SK-MEL-5 (cell line): ENCODE measurements at regions not wholly inside any gene's neighbourhood (a gene's known extent, or its start where the extent isn't known, plus 50 kb on each side); places are given as distances from the start of the nearest gene placed in this dataset.
"Not testable (repeated sequence)": the region's sequence is repeated elsewhere in the genome, so short reads cannot be mapped to it uniquely, and the experiment has no call there.

Experiments
- DNase-seq: peaks from one replicate; pipeline ENCODE4 v3.0.0-alpha.2; 2016; ENCODE audit warnings: low read depth, low spot score
- in situ Hi-C: cut with HindIII; loops from 2 replicates; pipeline ENCODE4 v1.10.0; 2016; ENCODE audit warnings: low sequenced_read_pairs, high pct_unique_total_duplicates, low pct_unique_long_range_greater_than_20kb

GRCh38 chr20:48366230-48366629 lies 461.6 kb downstream of the PREX1 start:
- in situ Hi-C loops = no loop called here
- no peak for DNase-seq

GRCh38 chr20:48364688-48365421 lies 462.9 kb downstream of the PREX1 start:
- in situ Hi-C loops = no loop called here
- no peak for DNase-seq

DNA sequence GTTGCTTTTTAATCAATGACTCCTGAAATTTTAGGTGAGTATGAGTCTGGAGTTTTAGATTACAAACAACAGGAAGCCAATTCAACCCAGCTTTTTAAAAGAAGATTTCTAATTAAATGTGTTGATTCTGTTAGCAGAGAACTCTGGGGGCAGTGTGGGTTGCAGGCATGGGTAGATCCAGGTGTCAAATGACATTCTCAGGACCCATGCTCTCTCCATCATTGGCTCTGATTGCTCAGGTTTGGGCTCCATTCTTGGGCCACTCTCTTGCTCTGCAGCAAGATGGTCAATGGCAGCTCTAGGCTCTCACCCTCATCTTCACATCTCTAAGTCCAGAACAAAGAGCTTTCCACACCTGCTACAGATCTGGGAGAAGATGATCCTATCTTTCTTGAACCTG lies 463.7 kb downstream of the PREX1 start:
- DNase-seq = no peak
- in situ Hi-C loops = no loop called here

GRCh38 chr20:48360342-48360975 lies 467.3 kb downstream of the PREX1 start:
- in situ Hi-C loops = no loop called here
- no peak for DNase-seq

DNA sequence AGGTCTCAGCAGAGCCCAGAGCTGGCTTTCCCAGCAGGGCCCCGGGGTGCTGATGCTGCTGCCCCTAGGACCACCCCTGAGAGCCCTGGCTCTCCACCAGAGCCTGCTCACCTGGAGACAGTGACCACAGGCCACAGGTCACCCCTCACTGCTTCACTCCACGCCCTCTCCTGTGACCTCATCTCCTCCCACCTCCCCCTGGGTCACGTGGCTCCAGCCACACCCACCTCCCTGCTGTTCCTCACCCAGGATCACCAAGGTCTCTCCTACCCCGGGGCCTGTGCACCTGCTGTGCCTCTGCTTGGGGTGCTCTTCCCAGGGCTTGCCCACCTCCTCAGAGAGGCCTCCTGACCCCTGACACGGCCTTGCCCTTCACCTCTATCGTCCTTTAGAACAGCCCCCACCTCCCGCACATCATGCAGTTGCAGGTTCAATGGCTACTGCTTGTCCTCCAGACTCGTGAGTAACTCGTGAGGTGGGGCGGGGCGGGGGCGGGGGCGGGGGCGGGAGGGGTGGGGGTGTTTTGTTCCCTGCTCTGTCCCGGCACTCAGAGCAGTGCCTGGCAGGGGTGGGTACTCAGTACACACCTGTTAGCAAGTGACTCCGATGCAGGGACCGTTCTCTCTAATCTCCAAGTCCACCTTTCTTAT lies 468.0 kb downstream of the PREX1 start:
- in situ Hi-C loops = no loop called here
- DNase-seq = no peak

DNA sequence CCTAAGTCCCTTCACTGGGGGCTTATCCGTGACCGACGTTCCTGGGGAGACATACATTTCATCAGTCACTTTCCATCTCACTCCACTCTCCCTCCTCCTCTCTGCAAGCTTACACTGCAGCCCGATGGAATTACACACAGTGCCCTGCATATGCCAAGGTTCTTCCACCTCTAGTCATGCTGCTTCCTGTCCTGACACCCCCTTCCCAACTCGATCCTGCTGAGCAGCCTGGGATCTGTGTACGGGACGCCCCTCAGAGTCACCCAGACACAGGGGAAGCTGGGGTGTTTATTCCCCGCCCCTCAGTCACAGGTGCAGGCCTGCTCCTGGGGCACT lies 468.8 kb downstream of the PREX1 start:
- DNase-seq, in situ Hi-C loops: not testable (repeated sequence)

DNA sequence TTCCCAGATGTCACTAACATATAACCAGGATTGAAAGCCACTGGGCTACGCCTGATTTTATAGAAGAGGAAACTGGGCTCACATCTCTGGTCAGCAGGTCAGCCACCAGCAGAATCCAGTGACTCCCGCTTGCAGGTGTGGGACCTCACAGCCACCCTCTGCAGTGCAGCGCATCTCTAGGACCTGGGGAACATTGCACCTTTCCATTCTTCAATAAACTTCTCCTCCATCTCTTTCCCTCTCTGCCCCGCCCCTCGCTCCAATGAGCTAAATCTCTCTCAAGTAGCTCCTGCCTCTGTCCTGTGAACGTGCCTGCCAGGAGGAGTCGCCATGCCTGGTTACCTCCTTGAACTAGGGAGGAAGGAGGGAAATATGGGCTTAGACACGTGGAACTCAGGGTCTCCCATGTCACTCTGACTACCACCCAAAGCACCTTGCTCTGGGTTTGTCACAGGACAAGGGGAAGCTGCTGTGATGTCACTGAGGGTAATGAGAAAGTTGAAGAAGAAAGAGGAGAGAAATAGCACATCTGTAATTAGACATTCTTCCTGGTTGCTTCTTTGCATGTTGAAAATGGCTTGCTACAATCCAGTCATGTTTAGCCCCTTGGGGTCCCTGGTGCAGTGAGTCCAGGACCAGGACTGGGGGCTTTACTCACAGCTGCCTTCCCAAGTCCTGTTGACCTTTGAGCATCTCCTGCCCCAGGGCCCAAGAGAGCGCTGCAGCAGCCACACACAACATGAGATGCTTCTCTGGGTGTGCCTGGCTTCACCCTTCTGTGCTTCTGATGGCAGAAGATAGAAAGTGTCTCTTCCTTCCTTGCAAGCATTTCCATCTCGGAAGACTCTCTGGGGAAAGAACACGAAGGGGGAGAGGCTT lies 469.4 kb downstream of the PREX1 start:
- in situ Hi-C loops = no loop called here
- peak; percentile 23 for DNase-seq

DNA sequence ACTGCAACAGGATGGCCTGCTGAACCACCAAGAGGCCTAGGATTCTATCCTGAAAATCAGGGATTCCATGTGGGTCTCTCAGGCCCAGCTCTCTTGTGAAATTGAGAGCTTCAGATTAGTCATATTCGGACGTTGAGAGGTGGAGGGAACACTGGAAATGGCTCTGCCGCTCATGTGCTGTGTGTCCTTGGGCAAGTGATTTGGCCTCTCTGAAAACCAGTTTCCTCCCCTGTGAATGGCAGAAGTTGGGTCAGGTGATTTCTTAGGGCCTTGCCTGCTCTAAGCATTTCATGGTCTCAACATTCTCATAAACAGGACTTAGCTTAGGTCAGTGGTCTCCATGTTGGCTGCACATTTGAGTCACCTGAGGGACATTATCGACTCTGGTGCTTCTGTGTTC lies 470.1 kb downstream of the PREX1 start:
- in situ Hi-C loops = no loop called here
- no peak for DNase-seq

DNA sequence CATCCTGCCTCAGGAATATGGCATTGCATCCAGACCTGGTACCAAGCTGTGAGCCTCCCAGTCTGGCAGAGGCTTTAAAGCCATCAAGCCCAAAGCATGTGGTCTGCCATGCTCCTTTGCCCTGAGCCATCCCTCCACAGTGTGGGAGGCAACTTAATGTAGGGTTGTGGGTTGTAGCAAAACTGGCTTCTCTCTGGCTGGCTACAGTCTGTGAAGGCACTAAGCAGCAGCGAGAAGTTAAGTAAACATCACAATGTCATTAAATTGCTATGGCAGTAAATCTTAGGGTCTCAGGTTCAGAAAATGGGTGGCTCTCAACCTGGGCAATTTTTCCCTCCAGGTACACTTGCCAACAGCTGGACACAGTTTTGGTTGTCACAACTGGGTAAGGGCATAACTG lies 472.9 kb downstream of the PREX1 start:
- DNase-seq = no peak
- in situ Hi-C loops = no loop called here

GRCh38 chr20:48354320-48354876 lies 473.4 kb downstream of the PREX1 start:
- in situ Hi-C loops = no loop called here
- no peak for DNase-seq

DNA sequence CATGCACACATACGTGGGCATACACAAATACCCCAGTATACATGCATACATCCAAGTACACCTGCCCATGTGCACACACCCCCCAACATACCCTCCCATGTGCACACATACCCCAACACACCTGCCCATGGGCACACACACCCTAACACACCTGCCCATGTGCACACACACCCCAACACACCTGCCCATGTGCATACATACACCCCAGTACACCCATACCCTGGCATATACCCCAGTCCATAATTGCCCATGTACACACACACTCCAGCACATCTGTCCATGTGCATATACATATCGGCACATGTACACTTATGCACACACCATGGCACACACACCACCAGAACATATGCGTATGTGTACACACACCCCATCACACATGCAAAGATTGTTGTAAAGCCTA lies 475.2 kb downstream of the PREX1 start:
- DNase-seq = no peak
- in situ Hi-C loops = no loop called here

- DNase-seq = no peak
- in situ Hi-C loops = no loop called here
Measured at GRCh38 chr20:48352042-48352441, 475.8 kb downstream of the PREX1 start.

GRCh38 chr20:48350313-48350988 lies 477.3 kb downstream of the PREX1 start:
- in situ Hi-C loops = no loop called here
- peak; percentile 84 for DNase-seq

GRCh38 chr20:48349656-48350055 lies 478.1 kb downstream of the PREX1 start:
- in situ Hi-C loops = no loop called here
- DNase-seq = no peak

DNA sequence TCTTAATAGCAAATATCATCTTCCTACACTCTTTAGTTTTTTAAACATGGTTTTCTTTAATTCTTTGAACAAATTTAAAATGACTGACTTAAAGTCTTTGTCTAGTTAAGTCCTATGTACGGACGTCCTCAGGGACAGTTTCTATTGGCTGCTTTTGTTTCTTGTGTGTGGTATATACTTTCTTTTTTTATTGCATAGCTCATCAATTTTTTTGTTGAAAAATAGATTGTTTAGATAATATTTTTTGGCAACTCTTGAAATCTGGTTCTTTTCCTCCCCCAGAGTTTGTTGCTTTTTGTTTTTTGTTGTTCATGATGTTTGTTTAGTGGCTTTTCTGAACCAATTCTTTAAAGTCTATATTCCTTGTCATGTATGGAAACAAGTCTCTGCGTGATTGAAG lies 479.8 kb downstream of the PREX1 start:
- in situ Hi-C loops = no loop called here
- DNase-seq = no peak

GRCh38 chr20:48342822-48343513 lies 484.8 kb downstream of the PREX1 start:
- DNase-seq = no peak
- in situ Hi-C loops = no loop called here

- in situ Hi-C loops = no loop called here
- no peak for DNase-seq
Measured at GRCh38 chr20:48340883-48341281, 486.9 kb downstream of the PREX1 start.
